GM12878 (cell line): ENCODE measurements at regions not wholly inside any gene's neighbourhood (a gene's known extent, or its start where the extent isn't known, plus 50 kb on each side); places are given as distances from the start of the nearest gene placed in this dataset.

Experiments
- ATAC-seq: fragments of 200-7000 bp; cut with Tn5 transposase; 3 replicates; pipeline ENCODE4 v1.9.1; 2020; ENCODE audit warnings: mild to moderate bottlenecking, moderate library complexity
- BruUV-seq: library from RNA; stranded (reverse); fragments of 400-500 nt; replicated peaks from 2 replicates; lab custom pipeline; 2021; lab: Mats Ljungman, UMichigan
- CTCF ChIA-PET: fragments of 300-600 bp; sonication (Branson Sonifier 250); formaldehyde crosslinking; extraction: SDS; loops from one replicate; lab custom pipeline; 2021; ENCODE audit warnings: inconsistent platforms; lab: Yijun Ruan, JAX
- POLR2A ChIA-PET: fragments of 350-600 bp; formaldehyde crosslinking; extraction: SDS; loops from one replicate; lab custom pipeline; 2021; ENCODE audit warnings: inconsistent platforms; lab: Charles Lee
- RAD21 ChIA-PET: fragments of 300-600 bp; sonication (Branson Sonifier 250); formaldehyde crosslinking; loops from one replicate; lab custom pipeline; 2023; ENCODE audit warnings: antibody characterized with exemption; ENCODE audit not compliant: unreplicated experiment; lab: Charles Lee
- SMC1A ChIA-PET: fragments of 300-600 bp; sonication (Branson Sonifier 250); formaldehyde crosslinking; loops from one replicate; lab custom pipeline; 2023; ENCODE audit not compliant: unreplicated experiment, uncharacterized antibody; lab: Charles Lee
- DNase-seq: peaks from one replicate; pipeline ENCODE4 v3.0.0-alpha.2; 2011; ENCODE audit warnings: low read depth, low spot score
- FAIRE-seq: peaks from 3 replicates; lab custom pipeline; 2011; peaks lifted over from hg19 to GRCh38; lab: Jason Lieb, UNC
- H2AFZ ChIP-seq: 2 replicates; pipeline ENCODE4 v1.6.0; 2011; ENCODE audit warnings: low read depth, low read length, control low read depth; ENCODE audit not compliant: control insufficient read depth
- H3K27ac ChIP-seq: 2 replicates; pipeline ENCODE4 v1.5.1; 2011; ENCODE audit warnings: control low read depth; ENCODE audit not compliant: control insufficient read depth, insufficient read depth
- H3K27me3 ChIP-seq, 2 experiments: replicated peaks in 1 of 2; 2 replicates each; pipeline versions ENCODE4 v1.6.0 to v1.6.1; 2011; ENCODE audit warnings: low read length in 1 of 2; ENCODE audit not compliant: control insufficient read depth in 2 of 2, insufficient read depth in 2 of 2
- H3K36me3 ChIP-seq, 2 experiments: 2 replicates each; pipeline ENCODE4 v1.5.1; 2011; ENCODE audit warnings: low read length in 1 of 2; ENCODE audit not compliant: control insufficient read depth in 2 of 2, insufficient read depth in 2 of 2
- H3K4me1 ChIP-seq: 2 replicates; pipeline ENCODE4 v1.6.1; 2011; ENCODE audit warnings: mild to moderate bottlenecking, low read length, moderate library complexity, mixed read lengths; ENCODE audit not compliant: control insufficient read depth, insufficient read depth
- H3K4me2 ChIP-seq: 2 replicates; pipeline ENCODE4 v1.6.0; 2011; ENCODE audit warnings: control low read depth; ENCODE audit not compliant: control insufficient read depth, insufficient read depth
- H3K4me3 ChIP-seq: fragments of 200-600 bp; sonication (generic); 2 replicates; pipeline ENCODE4 v1.5.1; 2016
- H3K79me2 ChIP-seq: 2 replicates; pipeline ENCODE4 v1.6.0; 2011; ENCODE audit warnings: low read length; ENCODE audit not compliant: control insufficient read depth, insufficient read depth
- H3K9ac ChIP-seq: 2 replicates; pipeline ENCODE4 v1.8.0; 2011; ENCODE audit warnings: low read length, control low read depth, mixed read lengths; ENCODE audit not compliant: control insufficient read depth, insufficient read depth
- H3K9me3 ChIP-seq: replicated peaks from 3 replicates; pipeline ENCODE4 v1.5.1; 2011; ENCODE audit warnings: mild to moderate bottlenecking, low read length; ENCODE audit not compliant: control insufficient read depth, insufficient read depth
- H4K20me1 ChIP-seq: 2 replicates; pipeline ENCODE4 v1.6.0; 2011; ENCODE audit not compliant: control insufficient read depth, insufficient read depth
- CHD4 ChIP-seq: fragments of 200-600 bp; sonication (generic); IDR thresholded peaks from 2 replicates; pipeline ENCODE4 v1.6.1; 2016; ENCODE audit warnings: mild to moderate bottlenecking
- DPF2 ChIP-seq: fragments of 450-650 bp; IDR thresholded peaks from 2 replicates; pipeline ENCODE4 v1.6.1; 2017; ENCODE audit warnings: mild to moderate bottlenecking
- EP300 ChIP-seq, 2 experiments: fragments of 150-350 bp in 1 of 2; IDR thresholded peaks; 2 replicates each; pipeline ENCODE4 v1.6.1; 2011 to 2012; ENCODE audit warnings: low read depth in 2 of 2, low read length in 2 of 2, borderline replicate concordance in 1 of 2, improper control_type of control experiment in 1 of 2, inconsistent platforms in 1 of 2; ENCODE audit not compliant: control insufficient read depth in 1 of 2
- HCFC1 ChIP-seq: fragments of 150-350 bp; IDR thresholded peaks from 2 replicates; pipeline ENCODE4 v1.6.1; 2014; ENCODE audit warnings: low read length
- KLF5 ChIP-seq: fragments of 450-650 bp; IDR thresholded peaks from 2 replicates; pipeline ENCODE4 v1.6.1; 2014; ENCODE audit warnings: mild to moderate bottlenecking; ENCODE audit not compliant: partially characterized antibody
- RAD21 ChIP-seq: IDR thresholded peaks from 2 replicates; pipeline ENCODE4 v1.6.1; 2011; ENCODE audit warnings: mild to moderate bottlenecking, low read depth, low read length, moderate library complexity; ENCODE audit not compliant: insufficient read depth
- SMARCA5 ChIP-seq: fragments of 450-650 bp; IDR thresholded peaks from 2 replicates; pipeline ENCODE4 v1.6.1; 2017; ENCODE audit warnings: mild to moderate bottlenecking
- STAT1 ChIP-seq: fragments of 450-650 bp; conservative IDR thresholded peaks from 2 replicates; pipeline ENCODE4 v1.6.1; 2014; ENCODE audit warnings: antibody characterized with exemption, mild to moderate bottlenecking
- ZZZ3 ChIP-seq: IDR thresholded peaks from 2 replicates; pipeline ENCODE4 v1.6.1; 2011; ENCODE audit warnings: low read depth; ENCODE audit not compliant: control insufficient read depth, insufficient read length
- in situ Hi-C: fragments of 300-500 bp; cut with MboI; formaldehyde crosslinking; loops from 9 replicates; pipeline ENCODE4 v1.14.3; 2018; ENCODE audit warnings: mixed read lengths
- intact Hi-C: fragments of 100-400 bp; cut with micrococcal nuclease; formaldehyde crosslinking; loops from one replicate; pipeline ENCODE4 v1.14.2; 2022; ENCODE audit not compliant: unreplicated experiment
- TF ChIP-seq, protein P1 (sequence below): IDR thresholded peaks from 2 replicates; pipeline ENCODE4 v1.6.1; 2011; ENCODE audit warnings: borderline replicate concordance, low read depth, mild to moderate bottlenecking, moderate library complexity, mixed read lengths, low read length; ENCODE audit not compliant: insufficient read depth; ENCODE audit errors: extremely low read length
- TF ChIP-seq, protein P2 (sequence below): fragments of 450-650 bp; IDR thresholded peaks from 2 replicates; pipeline ENCODE4 v1.6.1; 2017; ENCODE audit warnings: mild to moderate bottlenecking, moderate library complexity

DNA sequence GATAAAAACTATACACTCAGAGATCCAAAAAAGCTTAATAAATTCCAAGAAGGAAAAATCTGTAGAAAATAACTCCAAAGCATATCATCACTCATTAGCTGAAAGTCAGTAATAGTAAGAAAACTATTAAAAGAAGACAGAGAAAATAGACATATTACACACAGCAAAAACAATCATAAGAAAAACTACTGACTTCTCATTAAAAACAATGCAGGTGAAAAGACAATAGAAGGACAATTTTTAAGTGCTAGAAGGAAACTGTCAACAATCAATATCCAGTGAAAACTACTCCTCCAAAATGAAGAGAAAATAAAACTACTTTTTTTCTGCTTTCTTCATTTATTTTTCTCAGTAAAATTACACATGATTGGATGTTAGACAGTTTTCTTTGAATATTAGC lies 56.5 kb downstream of the BLID start:
- no peak for DNase-seq
- H3K36me3 ChIP-seq: no peaks in the 10 kb centered on the region
- no peak overlapping the region for H3K27ac ChIP-seq
- ATAC-seq: no peak
- H2AFZ ChIP-seq: no peak overlapping the region
- no peak overlapping the region for H3K4me2 ChIP-seq
- H3K4me3 ChIP-seq: no peak overlapping the region
- H3K27me3 ChIP-seq: no peaks in the 10 kb centered on the region
- no peak for FAIRE-seq
- CTCF ChIA-PET: no interaction called here
- H3K9ac ChIP-seq: no peak overlapping the region
- intact Hi-C loops (no loop called here), in situ Hi-C loops (no loop called here)
- H3K4me1 ChIP-seq: no peaks in the 10 kb centered on the region
- H3K79me2 ChIP-seq: no peaks in the 10 kb centered on the region
- POLR2A ChIA-PET: no interaction called here
- TF ChIP-seq RAD21 (no peak), DPF2 (no peak), EP300 (IDR thresholded peaks at IDR 0.05; ENCODE audit: borderline replicate concordance in 1 of 2, control insufficient read depth in 1 of 2, low read depth in 2 of 2, low read length in 2 of 2) (no peak), STAT1 (no peak), HCFC1 (no peak), SMARCA5 (no peak), CHD4 (no peak), ZZZ3 (no peak), KLF5 (no peak)
- TF ChIP-seq, protein P1, sequence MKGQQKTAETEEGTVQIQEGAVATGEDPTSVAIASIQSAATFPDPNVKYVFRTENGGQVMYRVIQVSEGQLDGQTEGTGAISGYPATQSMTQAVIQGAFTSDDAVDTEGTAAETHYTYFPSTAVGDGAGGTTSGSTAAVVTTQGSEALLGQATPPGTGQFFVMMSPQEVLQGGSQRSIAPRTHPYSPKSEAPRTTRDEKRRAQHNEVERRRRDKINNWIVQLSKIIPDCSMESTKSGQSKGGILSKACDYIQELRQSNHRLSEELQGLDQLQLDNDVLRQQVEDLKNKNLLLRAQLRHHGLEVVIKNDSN: no peak
- TF ChIP-seq, protein P2, sequence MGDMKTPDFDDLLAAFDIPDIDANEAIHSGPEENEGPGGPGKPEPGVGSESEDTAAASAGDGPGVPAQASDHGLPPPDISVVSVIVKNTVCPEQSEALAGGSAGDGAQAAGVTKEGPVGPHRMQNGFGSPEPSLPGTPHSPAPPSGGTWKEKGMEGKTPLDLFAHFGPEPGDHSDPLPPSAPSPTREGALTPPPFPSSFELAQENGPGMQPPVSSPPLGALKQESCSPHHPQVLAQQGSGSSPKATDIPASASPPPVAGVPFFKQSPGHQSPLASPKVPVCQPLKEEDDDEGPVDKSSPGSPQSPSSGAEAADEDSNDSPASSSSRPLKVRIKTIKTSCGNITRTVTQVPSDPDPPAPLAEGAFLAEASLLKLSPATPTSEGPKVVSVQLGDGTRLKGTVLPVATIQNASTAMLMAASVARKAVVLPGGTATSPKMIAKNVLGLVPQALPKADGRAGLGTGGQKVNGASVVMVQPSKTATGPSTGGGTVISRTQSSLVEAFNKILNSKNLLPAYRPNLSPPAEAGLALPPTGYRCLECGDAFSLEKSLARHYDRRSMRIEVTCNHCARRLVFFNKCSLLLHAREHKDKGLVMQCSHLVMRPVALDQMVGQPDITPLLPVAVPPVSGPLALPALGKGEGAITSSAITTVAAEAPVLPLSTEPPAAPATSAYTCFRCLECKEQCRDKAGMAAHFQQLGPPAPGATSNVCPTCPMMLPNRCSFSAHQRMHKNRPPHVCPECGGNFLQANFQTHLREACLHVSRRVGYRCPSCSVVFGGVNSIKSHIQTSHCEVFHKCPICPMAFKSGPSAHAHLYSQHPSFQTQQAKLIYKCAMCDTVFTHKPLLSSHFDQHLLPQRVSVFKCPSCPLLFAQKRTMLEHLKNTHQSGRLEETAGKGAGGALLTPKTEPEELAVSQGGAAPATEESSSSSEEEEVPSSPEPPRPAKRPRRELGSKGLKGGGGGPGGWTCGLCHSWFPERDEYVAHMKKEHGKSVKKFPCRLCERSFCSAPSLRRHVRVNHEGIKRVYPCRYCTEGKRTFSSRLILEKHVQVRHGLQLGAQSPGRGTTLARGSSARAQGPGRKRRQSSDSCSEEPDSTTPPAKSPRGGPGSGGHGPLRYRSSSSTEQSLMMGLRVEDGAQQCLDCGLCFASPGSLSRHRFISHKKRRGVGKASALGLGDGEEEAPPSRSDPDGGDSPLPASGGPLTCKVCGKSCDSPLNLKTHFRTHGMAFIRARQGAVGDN: no peak
- no peaks in the 10 kb centered on the region; the same call in 2 of the 3 replicates for H3K9me3 ChIP-seq
- no peaks in the 10 kb centered on the region for H4K20me1 ChIP-seq
- RAD21 ChIA-PET: no interaction called here
- SMC1A ChIA-PET: interaction anchor here (1.8 kb wide), 1 partner anchor 11 kb away, joined by 5 read pairs; no protein-coding TSS in a partner anchor
- BruUV-seq: no TSS peak
